ENCODE measurements at regions not wholly inside any gene's neighbourhood (a gene's known extent, or its start where the extent isn't known, plus 50 kb on each side); places are given as distances from the start of the nearest gene placed in this dataset.

- POLR2A ChIA-PET: no interaction called here
- ATAC-seq (no peak), DNase-seq (ENCODE audit: low spot score) (no peak), FAIRE-seq (no peak)
- in situ Hi-C loops (cut with HindIII; ENCODE audit: extremely low pct_ligation_motif_present, low pct_unique_long_range_greater_than_20kb) (no loop called here), intact Hi-C loops (cut with micrococcal nuclease; ENCODE audit: unreplicated experiment) (no loop called here)
- Histone ChIP-seq H3K27me3 (ENCODE audit: control insufficient read depth in 1 of 2, insufficient read depth in 2 of 2, low read length in 2 of 2) (peaks cover 1 to 6% of the 10 kb centered on the region in 2 experiments; a peak in 3 of 5 replicates), H3K4me1 (ENCODE audit: insufficient read depth, low read length) (no peaks in the 10 kb centered on the region), H3K79me2 (ENCODE audit: insufficient read depth, low read length) (no peaks in the 10 kb centered on the region), H3K36me3 (replicated peaks in 1 of 2; ENCODE audit: control insufficient read depth in 1 of 2, insufficient read depth in 2 of 2, low read length in 2 of 2) (no peaks in the 10 kb centered on the region), H3K9me3 (ENCODE audit: low read length) (no peaks in the 10 kb centered on the region), H4K20me1 (ENCODE audit: insufficient read depth, low read length) (peaks cover 3% of the 10 kb centered on the region; the same call in 1 of the 2 replicates), H3K9ac (ENCODE audit: insufficient read depth, low read depth, low read length) (no peak overlapping the region), H3K4me2 (ENCODE audit: low read depth, low read length) (no peak overlapping the region), H3K27ac (ENCODE audit: extremely low read length, insufficient read depth, low read length) (no peak overlapping the region), H2AFZ (ENCODE audit: low read length) (no peak overlapping the region), H3K4me3 (replicated peaks in 1 of 3; ENCODE audit: insufficient read depth in 1 of 3, low read depth in 2 of 3, low read length in 3 of 3) (no peak overlapping the region)
- no TSS peak for BruUV-seq (replicated peaks)
- TF ChIP-seq ZNF740 (CRISPR knock-in tag; IDR thresholded peaks at IDR 0.05) (no peak), NFRKB (IDR thresholded peaks at IDR 0.05) (no peak), MIER3 (CRISPR knock-in tag; IDR thresholded peaks at IDR 0.05; ENCODE audit: borderline replicate concordance) (no peak), RBM39 (IDR thresholded peaks at IDR 0.05; ENCODE audit: low read depth, low read length, poor library complexity, severe bottlenecking) (no peak), RXRA (CRISPR knock-in tag; IDR thresholded peaks at IDR 0.05) (no peak), KLF9 (CRISPR knock-in tag; IDR thresholded peaks at IDR 0.05; ENCODE audit: low read depth) (no peak), HDAC2 (CRISPR knock-in tag; IDR thresholded peaks at IDR 0.05) (no peak), EEA1 (CRISPR knock-in tag; IDR thresholded peaks at IDR 0.05; ENCODE audit: borderline replicate concordance) (no peak), TRIM24 (CRISPR knock-in tag; IDR thresholded peaks at IDR 0.05) (no peak), TCF7 (IDR thresholded peaks at IDR 0.05; ENCODE audit: low read depth) (no peak), ZNF615 (CRISPR knock-in tag; IDR thresholded peaks at IDR 0.05; ENCODE audit: borderline replicate concordance) (no peak)
- TF ChIP-seq, protein P1, sequence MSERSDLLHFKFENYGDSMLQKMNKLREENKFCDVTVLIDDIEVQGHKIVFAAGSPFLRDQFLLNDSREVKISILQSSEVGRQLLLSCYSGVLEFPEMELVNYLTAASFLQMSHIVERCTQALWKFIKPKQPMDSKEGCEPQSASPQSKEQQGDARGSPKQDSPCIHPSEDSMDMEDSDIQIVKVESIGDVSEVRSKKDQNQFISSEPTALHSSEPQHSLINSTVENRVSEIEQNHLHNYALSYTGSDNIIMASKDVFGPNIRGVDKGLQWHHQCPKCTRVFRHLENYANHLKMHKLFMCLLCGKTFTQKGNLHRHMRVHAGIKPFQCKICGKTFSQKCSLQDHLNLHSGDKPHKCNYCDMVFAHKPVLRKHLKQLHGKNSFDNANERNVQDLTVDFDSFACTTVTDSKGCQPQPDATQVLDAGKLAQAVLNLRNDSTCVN (CRISPR knock-in tag; IDR thresholded peaks at IDR 0.05; ENCODE audit: borderline replicate concordance): no peak
- CTCF ChIA-PET (ENCODE audit: low intra/inter-chr PET ratio, low total read pairs): no interaction called here
- WGBS (ENCODE audit: low lambda C conversion rate): no CpG with 5 or more reads among the region's 7 CpGs
Observed at GRCh38 chr11:134475951-134476350, 63.9 kb upstream of the B3GAT1 start.
